HG02852 (cell line): ENCODE measurements at regions not wholly inside any gene's neighbourhood (a gene's known extent, or its start where the extent isn't known, plus 50 kb on each side); places are given as distances from the start of the nearest gene placed in this dataset.

Experiments used
- ATAC-seq: cut with Tn5 transposase; IDR thresholded peaks from one replicate; pipeline ENCODE4 v1.9.1; 2021; ENCODE audit warnings: mild to moderate bottlenecking, moderate library complexity; ENCODE audit not compliant: unreplicated experiment

GRCh38 chr5:8234179-8234770 is 365.3 kb downstream of the MTRR start:
- ATAC-seq = no peak

- ATAC-seq = no peak
These were observed 369.1 kb downstream of the MTRR start for GRCh38 chr5:8238080-8238479.

- ATAC-seq = no peak
These were observed 370.2 kb downstream of the MTRR start for GRCh38 chr5:8239198-8239597.

- ATAC-seq = no peak
These were observed 370.7 kb downstream of the MTRR start for GRCh38 chr5:8239646-8240045.

DNA sequence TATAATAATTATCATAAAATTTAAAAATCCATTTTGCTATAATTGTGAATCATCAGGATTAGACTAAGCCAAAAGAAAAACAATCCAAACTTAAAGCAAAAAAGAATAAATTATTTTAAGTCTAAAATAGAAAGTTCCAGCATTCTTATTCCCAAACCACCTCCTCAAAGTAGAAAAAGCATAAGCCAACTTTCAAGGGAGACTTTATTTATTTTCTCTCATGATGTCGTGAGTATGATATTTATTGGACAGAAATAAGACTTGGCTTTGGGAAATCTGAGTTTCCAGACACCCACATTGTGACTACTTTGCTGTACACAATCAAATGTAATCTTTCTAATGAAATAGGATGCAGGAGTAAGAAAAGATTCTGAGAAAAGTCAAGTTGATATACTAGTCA is 372.1 kb downstream of the MTRR start:
- no peak for ATAC-seq

DNA sequence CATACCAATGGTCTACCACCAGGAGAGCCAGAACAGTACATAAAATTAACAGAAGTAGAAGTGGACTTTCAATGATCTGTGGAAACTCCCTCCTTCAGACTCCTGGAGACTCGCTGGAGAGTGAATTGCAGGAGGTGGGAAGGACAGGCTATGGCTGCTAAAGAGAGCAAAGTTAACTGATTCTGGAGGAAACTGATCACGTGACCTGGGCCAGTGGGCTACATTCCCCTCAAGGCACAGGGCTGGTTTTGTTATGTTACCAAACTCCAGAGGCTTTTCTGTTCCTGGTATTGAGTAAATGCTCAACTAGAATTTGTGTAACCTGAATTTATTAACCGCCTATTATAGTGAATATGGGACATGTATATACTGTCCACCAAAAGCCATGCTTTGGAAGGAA is 372.6 kb downstream of the MTRR start:
- ATAC-seq = no peak

DNA sequence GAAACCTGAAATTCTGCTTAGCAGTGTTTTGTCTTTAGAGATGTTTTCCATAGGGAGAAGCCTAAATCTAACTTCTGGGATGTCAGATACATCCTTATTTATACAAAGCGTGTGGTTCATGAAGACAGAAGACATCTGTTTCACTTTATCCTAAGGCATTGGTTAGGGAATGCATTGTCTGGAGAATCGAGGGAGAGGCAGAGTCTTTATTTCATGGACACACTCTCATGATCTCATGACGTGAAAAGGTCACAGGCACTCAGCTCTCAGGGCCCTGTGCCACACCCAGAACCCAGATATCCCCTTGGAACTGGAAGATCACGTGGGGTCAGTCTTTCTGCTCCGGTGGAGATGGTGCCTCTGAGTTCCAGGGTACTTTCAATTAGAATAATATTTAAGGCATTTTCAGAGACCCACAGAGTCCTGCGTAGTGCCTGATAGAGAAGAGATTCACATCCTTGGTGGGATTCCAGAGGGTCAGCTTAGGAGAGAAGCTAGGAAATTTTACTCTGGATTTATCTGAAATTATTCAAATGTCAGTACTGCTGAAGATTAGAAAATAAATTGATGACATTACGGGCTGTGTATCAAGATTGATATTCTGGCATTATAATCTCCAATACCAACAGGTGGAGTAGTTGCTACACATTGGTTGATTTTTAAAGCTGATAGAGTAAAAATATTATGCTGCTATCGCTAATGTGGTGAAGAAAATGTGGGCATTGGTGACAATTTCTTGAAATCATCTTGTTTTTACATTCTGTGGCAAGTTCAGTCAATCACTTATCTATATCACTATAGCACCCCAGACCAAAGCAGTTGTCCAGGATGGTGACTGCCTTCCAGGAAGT is 378.3 kb downstream of the MTRR start:
- ATAC-seq = no peak

- ATAC-seq = no peak
These were observed 384.4 kb downstream of the MTRR start for GRCh38 chr5:8253376-8253775.

- ATAC-seq = no peak
These were observed 385.7 kb downstream of the MTRR start for GRCh38 chr5:8254674-8255073.

DNA sequence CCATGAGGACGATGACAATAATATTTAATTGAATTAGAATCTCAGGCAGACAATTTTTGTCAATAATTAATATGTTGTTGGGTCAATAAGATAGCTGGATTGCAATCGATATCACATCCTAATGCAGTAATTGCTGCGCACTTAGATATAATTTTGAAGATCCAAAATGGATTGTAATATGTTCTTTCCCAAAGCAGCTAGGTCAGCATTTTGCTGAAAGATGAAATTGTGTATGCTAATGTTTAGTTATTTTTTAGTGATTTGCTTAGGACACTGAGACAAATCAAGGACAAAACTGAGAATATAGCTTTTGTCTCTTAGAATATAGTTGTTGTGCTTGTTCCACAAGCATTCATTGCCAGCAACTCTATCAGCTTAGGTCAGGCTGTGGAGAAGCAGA is 389.9 kb downstream of the MTRR start:
- ATAC-seq = no peak

DNA sequence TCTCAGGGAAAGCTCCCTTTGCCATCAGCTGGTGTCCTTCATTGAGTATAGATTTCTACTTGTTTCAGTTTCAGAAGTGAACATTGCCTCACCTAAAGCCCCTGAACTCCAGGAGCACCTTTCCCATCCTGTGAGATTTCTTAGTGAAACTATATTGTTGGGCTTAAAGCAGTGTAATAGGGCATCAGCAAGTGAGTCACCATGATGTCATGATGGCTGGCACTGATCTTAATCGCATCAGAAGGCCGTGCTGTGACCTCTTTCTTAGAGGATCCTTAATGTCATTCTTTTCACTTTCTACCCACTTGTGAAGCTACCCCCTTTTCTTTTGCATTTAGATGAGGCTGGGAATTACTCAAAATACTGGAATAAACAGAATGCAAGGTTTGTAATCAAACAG is 401.3 kb downstream of the MTRR start:
- no peak for ATAC-seq

DNA sequence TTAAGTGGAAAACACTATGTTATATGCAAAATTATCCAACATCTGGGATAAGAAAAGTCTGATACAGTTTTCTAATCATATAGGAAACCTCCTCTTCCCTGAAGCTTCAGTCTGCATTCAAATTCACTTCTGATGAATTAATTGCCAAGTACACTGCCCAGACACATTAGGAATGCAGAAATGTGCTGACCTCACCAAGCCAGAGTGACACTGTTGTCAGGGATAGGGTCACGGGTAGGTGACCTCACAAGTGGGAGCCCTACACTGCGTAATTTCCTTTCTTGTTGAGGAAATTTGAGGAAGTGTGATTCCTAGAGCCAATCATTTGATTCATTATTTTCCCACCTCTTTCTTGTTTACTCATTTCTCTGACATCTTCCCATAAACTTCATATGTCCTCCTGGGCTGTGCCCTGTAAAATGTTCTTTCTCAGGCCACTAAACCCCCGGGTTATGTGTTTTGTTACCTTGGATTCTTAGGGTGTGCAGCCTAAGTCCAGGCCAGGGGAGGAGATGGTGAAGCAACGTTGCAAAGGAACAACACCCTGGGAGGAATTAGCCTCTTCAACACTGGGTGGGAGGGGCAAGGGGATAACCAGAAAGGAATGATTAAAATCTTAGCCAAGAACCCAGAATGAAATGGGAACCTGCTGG is 411.9 kb downstream of the MTRR start:
- ATAC-seq = no peak

DNA sequence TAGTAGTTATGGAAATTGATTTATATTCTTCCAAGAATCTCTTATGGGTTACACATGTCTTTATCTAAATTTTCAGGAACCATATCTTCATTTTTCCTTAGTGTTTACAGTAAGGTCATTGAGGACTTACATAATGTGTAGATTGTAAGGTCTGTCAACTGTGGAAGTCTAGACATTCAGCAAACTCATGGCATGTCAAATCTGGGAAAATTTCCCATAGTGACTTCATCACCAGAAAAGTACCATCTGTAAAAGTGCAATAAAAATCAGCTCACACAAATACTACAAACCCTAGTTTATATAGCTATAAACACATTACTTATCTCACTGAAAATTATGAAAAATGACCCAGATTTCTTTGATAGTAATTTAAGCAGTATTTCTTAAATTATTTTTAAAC is 419.4 kb downstream of the MTRR start:
- ATAC-seq = no peak

DNA sequence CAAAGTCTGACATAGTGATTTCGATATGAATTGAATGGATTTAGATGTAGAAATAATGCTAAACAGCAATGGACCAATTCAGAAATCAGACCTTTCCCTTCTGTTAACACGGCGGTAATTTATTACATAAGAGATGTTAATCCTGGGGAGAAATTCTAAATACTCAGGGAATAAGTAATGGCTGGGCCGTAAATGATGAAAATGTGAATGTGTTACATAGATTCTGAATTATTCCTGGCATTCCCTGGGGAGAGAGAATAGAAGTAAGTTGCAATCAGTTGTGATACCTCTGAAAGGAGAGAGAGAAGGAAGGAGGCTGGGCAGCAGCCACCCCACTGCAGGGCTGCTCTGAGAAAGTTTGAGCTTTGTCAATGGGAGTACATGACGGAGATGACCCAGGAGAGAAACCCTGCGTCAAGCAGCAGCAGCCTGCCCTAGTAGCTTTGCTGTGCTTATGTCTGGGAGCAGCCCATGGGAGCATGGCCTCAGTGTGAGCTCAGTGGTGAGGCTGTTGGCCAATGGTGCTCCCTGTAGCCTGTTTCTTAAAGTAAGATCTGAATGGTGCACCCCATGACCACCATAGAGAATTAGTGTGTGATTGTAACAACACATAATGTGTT is 420.1 kb downstream of the MTRR start:
- ATAC-seq = no peak

DNA sequence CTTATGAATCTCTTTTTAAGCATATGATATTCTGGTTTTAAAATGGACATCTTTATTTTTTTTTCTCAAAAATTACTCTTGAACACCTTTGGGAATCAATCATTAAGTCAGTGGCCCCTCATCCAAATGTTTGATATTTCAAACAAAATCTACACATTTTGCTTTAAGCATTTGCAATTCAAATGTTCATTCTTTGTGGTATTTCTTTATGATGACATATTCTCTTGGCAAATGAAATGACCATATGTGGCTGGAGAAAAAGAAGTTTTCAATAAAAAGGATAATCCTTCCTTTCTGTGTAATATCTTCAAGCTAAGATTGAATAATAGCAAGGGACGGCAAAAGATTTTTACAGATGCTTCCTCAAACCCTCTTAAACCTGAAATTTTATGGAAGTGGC is 420.8 kb downstream of the MTRR start:
- no peak for ATAC-seq

GRCh38 chr5:8290721-8291120 is 421.8 kb downstream of the MTRR start:
- no peak for ATAC-seq

- no peak for ATAC-seq
These were observed 422.7 kb downstream of the MTRR start for GRCh38 chr5:8291641-8292040.

DNA sequence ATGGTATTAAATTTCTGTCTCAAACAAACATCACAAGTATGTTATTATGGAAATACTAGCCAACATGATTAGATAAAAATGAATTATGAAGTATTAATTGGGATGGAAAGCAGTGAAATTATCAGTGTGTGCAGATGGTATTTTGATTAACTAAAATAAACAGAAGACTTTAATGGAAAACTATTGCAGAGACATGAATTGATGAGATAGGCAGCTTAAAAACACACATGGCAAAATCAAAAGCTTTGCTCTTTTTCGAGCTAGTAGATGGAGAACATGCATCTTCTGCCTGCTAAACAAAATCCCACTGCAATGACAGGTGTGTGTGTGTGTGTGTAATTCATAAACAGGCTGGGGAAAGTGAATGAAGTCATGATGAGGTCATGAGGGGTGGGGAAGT is 426.2 kb downstream of the MTRR start:
- ATAC-seq = no peak

DNA sequence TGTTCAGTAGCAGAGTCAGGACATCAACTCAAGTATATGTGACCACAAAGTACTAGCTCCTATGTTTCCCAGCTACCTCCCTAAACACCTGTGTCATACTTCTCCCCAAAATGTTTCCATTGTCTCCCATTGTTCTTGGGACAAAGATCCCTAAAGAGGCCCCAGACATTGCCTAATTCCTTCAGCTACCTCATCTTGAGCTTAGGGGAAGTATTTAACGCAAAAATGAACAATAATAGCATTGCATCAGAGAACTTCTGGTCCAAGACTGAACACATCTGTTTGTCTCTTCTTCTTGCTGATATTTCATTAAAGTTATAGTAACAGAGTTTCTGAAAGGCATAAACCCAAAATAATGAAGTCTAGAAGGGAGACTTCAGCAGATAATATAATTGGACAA is 430.8 kb downstream of the MTRR start:
- ATAC-seq = no peak

DNA sequence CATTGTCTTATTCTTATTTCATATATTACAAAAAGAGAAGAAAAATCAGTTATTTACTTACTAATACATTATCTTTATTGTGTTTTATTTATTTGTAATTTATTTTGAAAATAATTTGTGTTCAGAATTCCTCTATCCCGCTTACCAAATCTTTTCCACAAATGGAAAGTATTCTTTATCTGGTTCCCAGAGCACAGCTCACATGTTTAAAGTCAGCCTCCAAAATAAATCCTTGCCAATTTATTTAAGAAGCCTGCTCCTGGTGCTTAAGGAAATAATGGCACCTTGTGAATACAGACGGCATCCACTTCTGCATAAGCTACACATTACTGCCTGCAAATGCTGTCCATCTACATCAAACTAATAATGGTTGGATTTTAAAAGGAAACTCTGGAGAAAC is 435.4 kb downstream of the MTRR start:
- no peak for ATAC-seq

- ATAC-seq = no peak
These were observed 437.4 kb downstream of the MTRR start for GRCh38 chr5:8306288-8306896.
